HG03097 (cell line): ENCODE measurements at regions not wholly inside any gene's neighbourhood (a gene's known extent, or its start where the extent isn't known, plus 50 kb on each side); places are given as distances from the start of the nearest gene placed in this dataset.

Source experiments
- ATAC-seq: cut with Tn5 transposase; IDR thresholded peaks from one replicate; pipeline ENCODE4 v1.9.1; 2021; ENCODE audit not compliant: unreplicated experiment, low FRiP score

DNA sequence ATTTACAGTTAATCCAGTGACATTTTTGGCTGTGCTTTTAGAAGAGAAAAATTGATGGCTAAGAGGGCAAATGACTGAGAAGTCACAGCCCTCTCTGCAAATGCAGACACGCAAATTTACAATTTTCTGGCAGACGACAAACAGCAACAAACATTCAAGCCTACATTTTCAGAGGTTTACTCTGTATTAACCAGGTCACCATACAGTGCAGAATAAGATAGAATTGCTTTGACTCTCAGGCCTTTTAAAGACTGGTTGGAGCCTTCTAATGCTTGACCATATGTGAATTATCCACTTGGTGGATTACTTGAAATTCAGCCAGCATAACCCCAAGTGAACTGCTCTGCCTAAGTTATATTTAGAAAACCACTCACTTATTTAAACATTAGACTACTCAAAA, 65.5 kb upstream of the FOXN2 start:
- ATAC-seq = no peak

DNA sequence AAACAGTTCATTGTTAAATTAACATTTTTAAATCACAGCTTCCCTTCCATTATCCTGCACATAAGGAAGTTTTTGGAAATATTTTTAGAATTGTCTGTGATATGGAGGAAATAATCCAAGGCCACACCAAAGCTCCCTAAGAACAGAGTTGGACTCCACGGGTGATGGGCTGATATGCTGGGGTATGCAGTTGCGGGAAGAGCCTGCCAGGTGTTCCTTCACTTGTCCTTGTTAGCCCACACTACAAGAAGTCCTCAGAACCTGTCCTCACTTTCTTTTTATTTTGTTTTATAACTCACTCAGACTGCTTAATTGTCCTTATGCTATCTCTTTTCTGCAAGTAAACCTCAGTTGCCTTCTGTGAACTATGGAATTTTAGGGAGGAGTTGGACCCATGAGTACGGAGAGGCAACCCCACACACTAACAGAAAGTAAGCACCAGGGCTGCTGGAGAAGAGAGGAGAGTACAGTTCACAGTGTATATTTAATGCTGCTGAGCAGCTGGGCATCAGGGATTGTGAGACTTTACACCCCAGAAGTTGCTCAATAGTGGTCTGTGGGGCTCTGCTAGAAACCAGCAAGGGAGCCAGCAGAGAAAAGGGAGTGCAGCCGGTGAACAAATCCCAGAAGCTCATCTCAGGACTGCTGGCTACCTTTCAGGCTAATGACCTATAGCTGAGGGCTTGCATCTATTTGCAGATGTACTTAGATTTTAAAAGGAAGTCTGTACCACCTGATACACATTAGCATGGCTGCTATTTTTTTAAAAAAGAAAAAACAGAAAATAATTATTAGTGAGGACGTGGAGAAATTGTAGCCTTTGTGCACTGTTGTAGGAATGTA, 64.6 kb upstream of the FOXN2 start:
- ATAC-seq = no peak

DNA sequence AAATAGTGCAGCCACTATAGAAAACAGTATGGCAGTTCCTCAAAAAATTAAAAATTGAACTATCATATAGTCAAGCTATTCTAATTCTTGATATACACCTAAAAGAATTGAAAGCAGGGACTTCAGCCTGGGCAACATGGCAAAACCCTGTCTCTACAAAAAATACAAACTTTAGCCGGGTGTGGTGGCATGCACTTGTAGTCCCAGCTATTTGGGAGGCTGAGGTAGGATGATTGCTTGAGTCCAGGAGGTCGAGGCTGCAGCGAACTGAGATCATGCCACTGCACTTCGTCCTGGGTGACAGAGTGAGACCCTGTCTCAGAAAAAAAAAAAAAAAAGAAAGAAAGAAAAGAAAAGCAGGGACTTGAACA, 64.0 kb upstream of the FOXN2 start:
- ATAC-seq = no peak

DNA sequence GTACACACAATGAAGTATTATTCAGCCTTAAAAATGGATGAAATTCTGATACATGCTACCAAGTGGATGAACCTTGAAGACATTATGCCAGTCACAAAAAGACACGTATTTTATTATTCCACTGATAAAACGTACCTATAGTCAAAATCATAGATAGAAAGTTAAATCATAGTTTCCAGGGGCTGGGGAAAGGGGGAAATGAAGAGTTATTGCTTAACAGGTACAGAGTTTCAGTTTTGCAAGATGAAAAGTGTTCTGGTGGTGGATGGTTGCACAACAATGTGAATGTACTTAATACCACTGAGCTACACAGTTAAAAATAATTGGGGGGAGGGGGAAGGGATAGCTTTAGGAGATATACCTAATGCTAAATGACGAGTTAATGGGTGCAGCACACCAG, 63.5 kb upstream of the FOXN2 start:
- ATAC-seq = no peak

DNA sequence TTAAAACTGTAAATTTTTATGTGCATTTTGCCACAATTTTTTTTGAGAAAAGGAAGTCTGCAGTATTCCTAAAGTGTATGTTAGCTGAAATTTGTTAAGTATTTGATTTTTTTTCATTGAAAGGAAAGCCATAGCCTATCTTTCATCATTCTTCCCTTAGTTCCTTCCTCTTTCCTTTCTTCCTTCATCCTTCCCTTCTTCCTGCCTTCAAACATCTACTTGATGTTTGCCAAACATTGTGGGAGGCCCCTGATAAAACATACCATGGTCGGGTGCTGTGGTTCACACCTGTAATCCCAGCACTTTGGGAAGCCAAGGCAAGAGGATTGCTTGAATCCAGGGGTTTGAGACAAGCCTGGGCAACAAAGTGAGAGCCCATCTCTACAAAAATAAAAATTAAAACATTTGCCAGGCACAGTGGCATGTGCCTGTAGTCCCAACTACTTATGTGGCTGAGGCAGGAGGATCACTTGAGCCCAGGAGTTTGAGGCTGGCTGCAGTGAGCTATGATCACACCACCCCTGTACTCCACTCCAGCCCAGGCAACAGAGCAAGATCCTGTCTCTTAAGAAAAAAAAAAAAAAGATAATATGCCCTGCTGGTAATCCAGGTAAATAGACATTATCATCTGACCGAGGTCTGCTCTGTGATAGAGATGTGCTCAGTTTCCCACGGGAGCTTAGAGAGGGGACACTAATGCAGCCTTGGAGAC, 62.9 kb upstream of the FOXN2 start:
- no peak for ATAC-seq

DNA sequence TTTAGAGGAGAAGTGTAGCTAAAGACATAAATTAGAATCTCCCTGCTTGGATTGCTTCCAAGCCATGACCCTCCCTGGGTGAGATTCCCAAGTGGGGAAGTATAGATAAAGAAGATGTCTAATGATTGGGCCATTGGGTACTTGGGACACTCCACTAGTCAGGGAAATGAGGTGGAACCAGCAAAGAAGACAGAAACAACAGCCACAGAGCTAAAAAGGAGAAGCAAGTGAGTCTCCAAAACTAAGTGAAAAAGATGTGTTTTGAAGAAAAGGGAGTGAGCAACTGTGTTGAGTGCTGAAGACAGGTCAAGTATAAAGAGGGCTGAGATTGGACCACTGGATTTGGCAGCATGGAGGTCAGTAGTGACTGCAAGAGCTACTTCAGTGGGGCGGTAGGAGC, 61.2 kb upstream of the FOXN2 start:
- ATAC-seq = no peak

DNA sequence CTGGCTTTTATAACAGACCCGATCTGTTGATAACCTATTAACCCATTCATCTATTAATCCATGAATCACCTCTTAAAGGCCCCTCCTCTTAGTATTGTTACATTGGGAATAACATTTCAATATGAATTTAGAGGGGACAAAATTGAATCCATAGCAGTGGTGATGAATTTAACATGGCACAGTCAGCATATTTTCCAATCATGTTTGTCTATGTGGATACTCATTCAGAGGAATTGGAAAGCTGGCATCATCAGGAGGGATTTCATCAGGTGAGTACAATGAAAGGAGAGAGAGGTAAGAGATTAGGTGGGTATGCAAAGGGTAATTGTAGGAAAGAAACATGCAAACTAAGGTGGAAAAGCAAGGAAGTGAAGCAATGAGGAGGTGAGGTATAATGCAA, 59.6 kb upstream of the FOXN2 start:
- ATAC-seq = no peak

DNA sequence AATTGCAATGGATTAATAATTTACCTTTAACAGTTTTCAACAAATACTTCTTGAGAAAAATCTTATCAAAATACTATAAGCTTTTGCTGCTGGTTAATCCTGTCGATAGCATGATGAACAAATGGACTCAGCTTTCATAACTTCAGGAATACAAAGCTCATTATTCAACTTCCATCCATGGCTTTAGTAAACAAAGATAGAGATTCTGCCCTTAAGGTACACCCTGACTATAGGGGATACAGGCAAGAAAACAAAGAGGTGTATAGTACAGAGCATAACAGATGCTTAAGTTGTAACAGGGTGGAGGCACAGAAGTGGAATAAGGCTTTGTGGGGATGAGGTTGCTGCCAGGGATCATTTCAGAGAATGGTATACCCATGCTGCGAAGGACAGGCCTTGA, 57.0 kb upstream of the FOXN2 start:
- no peak for ATAC-seq

DNA sequence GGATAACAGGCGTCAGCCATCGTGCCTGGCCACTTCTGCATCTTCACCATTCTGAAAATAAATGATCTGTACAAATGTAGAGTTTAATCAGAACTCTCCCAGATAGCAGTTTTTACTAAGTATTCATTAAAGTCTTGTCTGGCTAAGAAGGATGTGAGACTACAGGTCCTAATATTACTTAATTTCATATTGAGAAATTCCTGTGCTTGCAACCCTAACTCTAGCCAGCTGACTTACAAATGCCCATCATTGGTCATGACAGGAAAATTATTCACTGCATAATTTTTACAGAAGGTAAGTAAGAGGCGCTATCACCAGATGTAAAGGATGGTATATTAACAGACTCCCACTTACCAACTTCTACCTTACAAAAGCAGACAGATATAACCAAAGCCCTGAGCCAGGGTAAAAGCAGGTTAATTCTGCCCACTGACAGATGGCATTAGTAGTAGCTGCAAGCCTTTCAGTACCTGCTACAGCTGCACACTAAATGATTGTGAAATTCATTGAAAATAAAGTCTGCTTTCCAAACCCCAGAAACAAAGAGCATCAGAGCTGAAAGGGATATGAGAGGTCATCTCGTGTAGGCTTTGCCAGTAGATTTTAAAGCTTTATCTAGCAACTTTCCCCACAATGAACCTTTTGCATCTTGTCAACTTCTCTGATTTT, 55.9 kb upstream of the FOXN2 start:
- no peak for ATAC-seq

DNA sequence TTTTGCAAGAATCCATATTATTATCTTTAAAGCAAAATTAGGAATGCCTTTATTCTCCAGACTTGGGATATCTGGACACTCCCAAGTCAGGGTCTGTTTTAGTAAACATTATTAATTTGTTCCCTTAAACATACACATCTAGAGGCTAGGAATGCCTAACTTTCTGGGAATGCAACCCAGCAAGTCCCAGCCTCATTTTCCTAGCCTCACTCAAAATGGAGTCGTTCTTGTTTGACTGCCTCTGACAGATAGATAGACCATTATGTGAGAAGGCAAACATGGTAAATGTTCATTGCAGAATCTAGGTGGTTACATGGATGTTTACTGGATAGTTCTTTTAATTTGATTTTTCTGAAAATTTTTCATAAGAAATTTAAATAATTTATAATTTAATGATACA, 54.7 kb upstream of the FOXN2 start:
- no peak for ATAC-seq

DNA sequence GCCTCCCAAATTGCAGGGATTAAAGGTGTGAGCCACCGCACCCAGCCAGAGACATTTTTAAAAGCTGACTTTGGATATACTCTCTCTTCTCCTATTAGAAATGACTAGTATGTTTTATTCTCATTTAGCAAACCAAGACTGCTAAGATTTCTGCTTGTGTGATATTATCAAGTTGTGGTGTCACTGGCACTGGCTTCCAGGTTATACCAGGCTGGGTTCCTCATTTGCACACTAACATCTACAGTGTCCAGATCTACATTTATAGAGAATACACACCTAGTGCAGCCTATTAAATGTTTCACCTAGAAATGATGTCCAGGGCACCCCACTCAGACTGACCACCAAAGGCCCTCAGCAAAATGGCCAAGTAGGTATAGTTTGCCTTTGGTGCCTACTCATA, 49.9 kb upstream of the FOXN2 start:
- ATAC-seq = no peak
